GM21528 (cell line): ENCODE measurements at regions not wholly inside any gene's neighbourhood (a gene's known extent, or its start where the extent isn't known, plus 50 kb on each side); places are given as distances from the start of the nearest gene placed in this dataset.
"Not testable (repeated sequence)": the region's sequence is repeated elsewhere in the genome, so short reads cannot be mapped to it uniquely, and the experiment has no call there.

ENCODE experiments used
- ATAC-seq: cut with Tn5 transposase; IDR thresholded peaks from one replicate; pipeline ENCODE4 v1.9.1; 2021; ENCODE audit warnings: mild to moderate bottlenecking, moderate library complexity; ENCODE audit not compliant: unreplicated experiment, low FRiP score

DNA sequence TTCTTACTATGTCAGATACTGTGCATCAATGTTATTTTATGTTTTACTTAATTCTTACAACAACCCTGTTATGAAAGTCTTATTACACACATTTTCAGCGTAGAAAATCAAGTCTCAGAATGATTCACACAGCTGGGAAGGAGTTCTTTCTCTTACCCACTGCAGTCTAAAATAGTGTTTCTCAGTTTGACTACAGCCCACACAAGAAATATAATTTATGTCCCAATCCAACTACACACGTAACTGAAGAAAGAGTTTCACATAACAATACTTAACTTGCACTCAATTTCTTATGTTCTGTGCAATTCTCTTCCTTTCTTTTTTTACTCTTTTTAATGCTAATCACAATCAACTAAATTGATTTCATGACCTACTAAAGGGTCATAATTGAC is 252.8 kb upstream of the ADGRL2 start:
- ATAC-seq: peak; percentile 65

DNA sequence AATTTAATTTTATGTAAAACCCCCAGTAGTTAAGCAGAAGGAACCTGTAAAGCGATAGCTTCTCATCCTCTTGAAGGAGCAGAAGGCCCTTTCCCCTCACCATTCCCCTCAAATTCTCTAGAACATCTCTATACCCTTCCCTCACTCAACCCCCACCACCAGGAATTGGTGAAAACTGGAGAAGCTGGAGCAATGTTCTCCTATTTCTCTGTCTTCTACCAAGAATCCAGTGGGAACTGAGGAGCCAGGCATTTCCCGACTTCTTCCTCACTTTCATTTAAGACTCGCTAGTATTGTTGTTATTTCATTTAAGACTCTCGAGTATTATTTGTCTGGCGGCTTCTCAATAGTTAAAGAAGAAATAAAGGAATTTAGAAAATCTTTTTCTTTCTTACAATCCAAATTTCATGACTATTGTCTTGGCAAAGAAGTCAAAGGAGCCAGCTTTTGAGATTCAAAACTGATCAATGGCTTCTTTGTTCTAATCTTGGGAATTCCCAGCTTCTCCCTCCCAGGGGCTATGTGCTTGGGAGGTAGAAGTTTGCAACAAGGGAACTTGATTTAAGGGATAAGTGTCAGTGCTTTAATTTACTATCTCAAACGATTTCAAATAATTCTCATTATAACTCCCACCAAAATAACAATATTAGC is 253.3 kb upstream of the ADGRL2 start:
- ATAC-seq: no peak

DNA sequence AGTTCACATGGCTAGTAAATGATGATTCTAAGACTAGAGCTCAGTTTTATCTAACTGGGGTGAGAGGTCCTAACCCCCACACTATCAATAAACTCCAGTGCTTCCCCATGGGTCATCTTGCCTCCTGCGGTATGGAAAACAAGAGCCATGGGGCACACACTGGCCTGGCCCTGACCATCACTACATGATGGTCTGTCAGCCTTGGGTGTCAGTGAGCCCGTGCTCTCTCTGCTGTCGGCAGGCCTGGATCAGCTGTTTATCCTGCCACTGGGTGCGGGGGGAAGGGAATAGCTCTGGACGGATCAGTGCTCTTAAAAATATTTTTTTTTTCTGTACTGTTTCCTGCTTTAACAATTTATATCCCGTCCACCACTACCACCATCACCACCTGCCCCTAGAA is 255.0 kb upstream of the ADGRL2 start:
- ATAC-seq: no peak

DNA sequence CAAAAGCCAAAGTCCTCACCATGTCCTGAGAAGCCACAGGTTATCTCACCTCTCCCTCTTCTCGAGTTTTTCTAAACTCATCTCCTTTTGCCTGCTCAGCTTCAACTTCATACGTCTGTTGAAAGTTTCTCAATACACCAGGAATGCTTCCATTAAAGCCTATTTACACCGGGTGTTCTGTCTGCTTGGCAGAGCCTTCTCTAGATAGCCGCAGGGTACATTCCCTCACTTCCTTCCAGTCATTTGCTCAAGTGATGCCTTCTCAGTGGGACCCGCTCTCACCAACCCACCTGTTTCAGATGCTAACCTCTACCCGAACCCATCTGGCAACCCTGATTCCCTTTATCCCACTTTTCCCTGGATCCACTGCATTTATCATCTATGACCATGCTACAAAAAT is 257.0 kb upstream of the ADGRL2 start:
- no peak for ATAC-seq

DNA sequence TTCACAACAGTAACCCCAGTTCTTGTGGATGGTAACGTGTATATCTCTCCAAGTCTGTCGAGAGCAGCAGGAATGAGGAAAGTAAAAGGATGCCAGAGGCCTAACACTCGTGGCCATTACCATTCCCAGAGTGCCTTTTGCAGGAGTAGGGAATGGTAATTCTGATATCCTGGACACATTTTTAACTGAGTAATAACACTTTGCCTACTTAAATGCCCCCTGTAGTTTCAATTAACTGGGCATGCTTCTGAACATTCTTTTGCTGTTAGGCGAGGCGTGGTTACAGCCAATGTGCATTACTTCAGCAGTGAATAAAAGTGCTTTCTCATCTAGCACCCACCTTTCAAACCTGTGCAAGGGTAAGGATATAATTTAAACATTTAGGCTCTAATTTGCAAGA is 258.5 kb upstream of the ADGRL2 start:
- ATAC-seq: no peak

DNA sequence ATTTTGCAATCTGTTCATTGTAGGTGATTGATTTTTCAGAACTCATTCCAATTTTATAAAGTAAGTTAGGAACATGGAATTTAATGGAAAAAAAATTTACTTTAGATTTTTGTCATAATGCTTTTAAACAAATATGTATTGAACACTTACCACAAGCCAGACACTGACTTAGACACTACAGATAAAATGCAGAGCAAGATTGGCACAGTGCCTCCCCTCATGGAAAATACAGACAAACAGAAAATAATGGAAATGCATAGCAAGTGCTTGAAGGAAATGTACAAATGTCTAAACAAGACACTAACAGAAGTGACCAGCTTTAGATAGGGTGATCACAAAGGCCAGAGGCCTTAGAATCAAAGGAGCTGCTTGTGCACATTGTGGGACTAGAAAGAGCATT is 260.5 kb upstream of the ADGRL2 start:
- no peak for ATAC-seq

DNA sequence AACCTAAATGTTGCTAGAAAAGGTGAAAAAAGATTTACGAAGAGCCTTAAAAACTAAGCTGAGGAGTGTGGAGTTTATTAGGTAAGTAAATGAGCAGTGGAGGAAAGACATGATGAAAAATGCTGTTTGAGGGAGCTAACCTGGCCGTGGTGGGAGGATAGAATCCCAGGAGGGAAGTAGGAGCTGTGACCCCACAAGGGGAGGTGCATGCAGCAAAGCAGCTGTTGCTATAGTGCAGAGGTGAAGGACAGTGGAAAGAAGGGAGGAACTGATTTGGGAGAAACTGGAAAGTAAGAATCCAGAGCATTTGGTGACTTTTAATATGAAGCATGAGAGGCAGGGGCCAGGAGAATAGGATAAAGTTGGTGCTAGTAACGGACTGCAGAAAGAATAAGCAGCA is 271.7 kb upstream of the ADGRL2 start:
- ATAC-seq: no peak

DNA sequence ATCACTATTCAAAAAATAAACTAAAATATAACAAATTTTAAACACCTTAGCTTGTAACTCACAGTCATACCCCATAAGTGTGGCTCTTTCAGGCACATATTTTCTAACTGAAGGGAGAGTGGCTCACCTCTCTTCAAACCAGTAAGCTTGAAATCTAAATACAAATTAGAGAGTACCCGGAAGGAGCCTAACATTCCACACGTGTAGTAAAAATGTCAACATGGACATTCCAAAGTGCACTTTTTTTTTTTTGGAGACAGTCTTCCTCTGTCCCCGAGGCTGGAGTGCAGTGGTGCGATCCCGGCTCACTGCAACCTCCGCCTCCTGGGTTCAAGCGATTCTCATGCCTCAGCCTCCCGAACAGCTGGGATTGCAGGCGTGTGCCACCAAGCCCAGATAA is 275.6 kb upstream of the ADGRL2 start:
- ATAC-seq: no peak

DNA sequence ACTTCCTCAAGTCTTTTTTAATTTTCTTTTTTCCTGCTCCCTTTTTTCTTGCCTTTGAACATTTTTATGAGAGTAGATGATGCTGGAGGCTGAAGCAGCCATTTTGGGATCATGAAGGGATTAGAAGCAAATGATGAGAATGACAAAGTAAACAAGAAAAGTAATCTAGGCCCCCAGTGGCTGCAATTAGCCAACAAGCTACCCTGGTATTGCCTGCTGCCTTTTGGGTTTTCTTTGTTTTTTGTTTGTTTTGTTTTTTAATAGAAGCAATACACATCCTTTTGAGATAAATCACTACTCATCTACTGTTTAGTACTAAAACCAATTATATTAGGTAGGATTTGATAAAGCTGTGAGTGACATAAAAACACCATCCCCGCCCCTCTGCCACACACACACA is 280.7 kb upstream of the ADGRL2 start:
- ATAC-seq: no peak

DNA sequence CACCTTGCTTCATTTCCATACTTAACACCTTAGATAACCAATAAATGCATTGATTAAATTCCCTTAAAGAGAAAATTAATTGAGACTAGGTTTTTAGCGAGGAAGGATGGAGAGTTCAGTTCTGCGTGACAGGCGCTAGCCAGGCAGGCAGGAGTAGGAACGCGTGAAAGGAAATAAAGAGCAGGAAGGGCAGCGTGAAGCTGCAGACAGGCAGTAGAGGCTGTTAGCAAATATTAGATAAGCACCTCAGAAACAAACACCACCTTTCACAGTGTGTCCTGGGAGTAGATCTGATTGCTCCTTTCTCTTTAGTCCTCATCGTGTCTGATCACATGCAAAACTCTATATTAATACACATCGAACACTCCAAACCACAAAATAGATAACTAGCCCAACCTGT is 282.7 kb upstream of the ADGRL2 start:
- ATAC-seq: no peak

DNA sequence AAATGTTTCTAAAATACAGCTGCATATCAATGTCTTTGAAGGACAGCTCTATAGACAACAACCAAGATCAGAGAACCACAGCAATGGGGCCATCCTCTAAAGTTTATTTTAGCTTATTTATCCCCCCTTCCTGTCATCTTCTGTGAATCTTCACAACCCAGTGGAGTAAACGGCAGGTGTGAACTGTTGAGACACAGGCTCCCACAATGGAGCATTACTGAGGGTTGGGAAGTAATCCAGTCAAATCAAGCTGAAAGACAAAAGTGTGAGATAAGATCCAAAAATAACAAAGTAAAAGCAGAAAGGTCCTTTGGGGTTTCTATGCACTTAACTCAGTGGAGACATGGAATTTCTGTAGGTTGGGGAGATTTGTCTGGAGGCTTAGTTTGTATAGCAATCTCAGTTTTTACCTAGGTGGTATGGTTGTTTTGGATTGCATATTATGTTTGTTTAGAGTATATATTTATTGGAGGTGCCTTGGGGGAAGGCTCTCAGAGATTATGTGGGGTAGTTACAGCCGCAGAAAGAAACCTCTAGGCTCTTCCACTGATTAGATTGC is 286.9 kb upstream of the ADGRL2 start:
- no peak for ATAC-seq

DNA sequence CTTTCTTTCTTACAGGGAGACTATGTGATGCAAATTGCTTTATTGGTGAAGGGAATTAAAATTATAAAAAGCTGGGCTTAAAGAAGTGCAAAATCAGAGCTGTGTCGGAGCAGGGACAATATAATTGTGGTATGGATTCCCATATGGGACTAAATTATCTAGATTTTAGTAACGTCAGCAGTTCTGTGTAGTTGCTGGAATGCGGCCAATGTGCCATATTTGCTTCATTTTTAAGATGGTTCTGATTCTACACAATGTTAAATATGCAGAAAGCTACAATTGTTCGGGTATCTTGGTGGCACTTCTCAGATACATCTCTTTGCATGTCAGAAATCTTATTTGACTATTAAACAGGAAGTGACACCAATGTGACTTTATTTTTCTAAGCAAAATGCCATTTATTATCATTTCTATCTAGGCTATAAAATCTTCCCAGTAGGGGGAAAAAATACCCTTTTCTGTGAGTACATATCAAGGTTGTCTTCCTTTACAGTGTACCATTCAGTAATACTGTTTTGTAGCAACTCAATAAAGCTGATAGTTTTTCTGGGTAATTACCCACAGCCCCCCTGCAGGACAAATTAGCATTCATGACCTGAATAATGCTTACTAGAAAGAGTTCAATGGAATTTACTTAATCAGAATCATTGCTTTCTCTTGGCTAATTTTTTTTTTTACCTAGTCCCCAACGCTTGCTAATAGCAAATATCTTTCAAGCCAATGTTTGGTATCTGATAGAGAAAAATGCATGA is 288.3 kb upstream of the ADGRL2 start:
- ATAC-seq: no peak

DNA sequence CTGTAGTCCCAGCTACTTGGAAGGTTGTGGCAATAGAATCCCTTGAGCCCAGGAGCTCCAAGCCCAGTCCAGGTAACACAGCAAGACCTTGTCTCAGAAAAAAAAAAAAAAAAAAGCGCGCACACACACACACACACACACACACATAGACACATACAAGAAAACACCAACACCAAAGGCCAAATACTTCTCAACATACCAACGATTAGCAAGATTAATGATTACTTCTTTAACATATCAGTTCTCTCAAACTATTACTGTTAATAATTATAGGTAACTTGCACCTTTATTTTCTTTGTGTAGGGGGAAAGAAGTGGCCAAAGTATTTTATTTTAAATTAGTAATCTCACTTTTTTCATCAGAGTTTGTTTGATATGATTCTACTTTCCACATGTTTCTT is 289.5 kb upstream of the ADGRL2 start:
- no peak for ATAC-seq

DNA sequence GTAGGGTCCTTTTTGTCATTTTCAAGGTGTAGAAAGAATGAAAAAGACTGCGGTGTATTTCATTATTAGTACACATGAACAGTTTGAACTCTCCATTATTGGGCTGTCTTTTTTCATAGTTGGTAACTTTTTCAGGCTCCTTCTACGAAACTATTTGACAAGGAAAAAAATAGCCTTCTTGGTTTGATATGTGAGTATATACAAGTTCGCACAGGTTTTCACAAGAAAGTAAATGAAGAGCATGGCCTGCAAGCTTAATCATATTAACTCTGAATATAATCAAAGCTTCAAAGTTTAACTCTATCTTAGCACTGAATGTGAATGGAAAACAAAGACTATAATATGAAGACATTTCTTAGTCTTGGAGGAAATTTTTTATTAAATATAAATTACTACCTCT is 290.0 kb upstream of the ADGRL2 start:
- no peak for ATAC-seq

DNA sequence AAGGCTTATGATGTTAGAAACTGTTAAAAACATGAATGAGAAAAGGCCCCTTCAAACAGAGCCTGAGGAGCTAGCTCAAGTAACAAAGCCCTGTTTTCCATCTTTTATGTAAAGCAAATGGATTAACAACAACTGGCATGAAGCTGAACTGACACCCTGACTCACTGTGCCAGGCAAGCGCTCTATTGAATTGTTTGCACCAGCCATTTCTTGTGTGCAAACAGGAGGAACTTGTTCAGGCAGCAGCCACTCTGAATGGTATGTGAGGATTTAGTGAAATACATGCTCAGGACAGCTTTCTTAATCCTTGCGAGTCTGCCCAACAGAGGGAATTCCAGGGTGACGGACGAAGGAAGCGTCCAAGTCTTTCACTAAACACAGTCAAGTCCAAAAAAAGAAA is 291.1 kb upstream of the ADGRL2 start:
- no peak for ATAC-seq

DNA sequence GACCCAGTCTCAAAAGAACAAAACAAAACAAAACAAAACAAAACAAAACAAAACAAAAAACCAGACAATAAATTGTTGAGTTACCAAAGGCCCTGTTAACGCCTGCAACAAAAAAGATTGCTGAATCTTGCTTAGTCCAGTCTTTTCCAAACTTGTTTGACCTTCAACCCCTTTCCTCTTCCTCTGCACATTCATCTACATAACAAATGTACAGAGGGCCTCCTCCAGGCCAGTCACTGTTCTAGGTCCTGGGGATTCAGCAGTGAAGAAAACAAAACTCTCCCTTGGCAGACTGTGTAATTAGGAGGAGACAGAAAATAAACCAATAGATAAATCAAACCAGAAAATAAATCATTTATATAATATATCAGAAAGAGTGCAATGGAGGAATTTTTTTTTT is 294.0 kb upstream of the ADGRL2 start:
- ATAC-seq: no peak

DNA sequence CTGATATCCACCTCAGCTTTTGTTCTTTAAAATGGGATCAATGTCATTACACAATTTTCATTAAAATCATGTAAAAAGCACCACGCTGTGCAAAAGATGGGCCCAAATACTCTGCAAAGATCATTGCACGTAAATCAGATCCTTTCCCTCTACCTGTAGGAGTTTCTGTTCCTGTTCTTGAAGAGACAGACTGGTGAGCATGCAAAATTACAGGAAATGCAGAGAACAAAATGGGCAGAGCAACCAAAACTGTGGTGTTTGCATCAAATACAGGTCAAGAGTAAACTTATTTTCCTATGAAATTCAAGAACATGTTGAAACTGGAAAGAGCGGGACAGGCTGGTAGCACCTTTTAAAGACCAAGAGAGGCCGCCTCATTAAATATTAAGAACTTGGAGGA is 294.9 kb upstream of the ADGRL2 start:
- peak; percentile 98 for ATAC-seq

DNA sequence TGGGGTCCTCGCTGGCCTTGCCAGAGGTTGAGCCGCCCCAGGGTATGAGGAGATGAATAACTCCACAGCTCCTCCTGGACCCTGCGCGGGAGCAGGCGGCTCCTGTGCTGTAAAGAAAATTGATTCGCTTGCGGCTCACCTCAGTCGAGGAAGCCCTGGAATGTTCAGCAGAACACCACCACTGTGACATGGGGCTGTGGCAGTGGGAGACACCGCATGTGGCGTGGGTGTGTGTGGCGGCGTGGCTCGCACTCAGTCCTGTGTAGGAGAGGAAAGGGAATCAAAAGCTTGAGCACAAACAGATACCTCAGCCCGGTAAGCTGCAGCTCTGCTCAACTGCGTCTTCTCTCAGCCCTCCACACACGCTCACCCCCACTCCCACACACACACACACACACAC is 295.9 kb upstream of the ADGRL2 start:
- ATAC-seq: not testable (repeated sequence)

DNA sequence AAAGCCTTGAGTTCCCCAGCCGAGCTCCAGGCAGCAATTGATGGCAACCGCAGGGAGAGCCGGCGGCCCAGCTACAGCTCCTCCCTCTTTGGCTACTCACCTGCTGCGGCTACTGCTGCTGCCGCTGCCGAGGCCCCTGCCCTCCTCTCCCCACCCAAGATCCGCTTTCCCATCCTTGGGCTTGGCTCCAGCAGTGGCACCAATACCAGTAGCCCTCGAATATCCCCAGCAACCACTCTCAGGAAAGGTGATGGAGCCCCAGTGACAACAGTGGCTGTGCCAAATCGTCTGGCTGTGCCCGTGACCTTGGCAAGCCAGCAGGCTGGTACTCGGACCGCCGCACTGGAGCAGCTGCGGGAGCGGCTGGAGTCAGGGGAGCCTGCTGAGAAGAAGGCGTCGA is 298.0 kb upstream of the ADGRL2 start:
- ATAC-seq: not testable (repeated sequence)

DNA sequence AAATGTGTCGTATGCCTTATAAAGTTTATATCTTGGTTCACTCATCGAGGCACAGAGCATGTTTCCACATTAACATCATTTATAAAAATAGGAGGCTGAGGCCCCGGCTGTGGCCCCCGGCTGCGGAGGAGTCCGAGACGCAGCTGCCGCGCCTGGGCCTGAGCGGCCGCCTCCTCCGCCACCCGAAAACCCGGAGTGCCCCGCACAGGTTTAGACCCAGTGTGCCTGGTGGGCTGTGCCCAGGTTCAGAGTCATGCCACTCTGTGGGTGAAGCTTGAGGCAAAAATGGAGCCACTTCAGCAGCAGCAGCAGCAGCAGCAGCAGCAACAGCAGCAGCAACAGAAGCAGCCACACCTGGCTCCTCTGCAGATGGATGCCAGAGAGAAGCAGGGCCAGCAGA is 299.2 kb upstream of the ADGRL2 start:
- ATAC-seq: not testable (repeated sequence)

DNA sequence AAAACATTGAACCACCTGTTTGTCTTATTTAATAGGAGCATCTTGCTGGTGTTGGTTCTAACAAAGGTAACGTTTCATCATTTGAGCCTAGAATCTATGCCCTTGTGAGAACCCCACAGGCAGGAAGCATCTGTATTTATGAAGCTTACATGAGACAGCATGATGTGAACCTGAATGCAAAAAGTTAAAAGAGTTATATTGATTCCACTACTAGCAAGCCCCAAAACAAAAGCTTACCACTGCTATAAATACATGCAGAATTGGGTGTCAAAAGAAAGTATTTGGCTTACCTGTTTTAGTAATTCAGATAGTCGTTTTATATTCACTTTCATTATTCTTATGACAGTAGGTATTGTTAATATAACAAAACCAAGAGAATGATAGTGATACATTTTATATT is 301.2 kb upstream of the ADGRL2 start:
- ATAC-seq: no peak
